ENCODE measurements at regions not wholly inside any gene's neighbourhood (a gene's known extent, or its start where the extent isn't known, plus 50 kb on each side); places are given as distances from the start of the nearest gene placed in this dataset.

- TF ChIP-seq MAFG (tag; conservative IDR thresholded peaks at IDR 0.05), result no peak
- TF ChIP-seq ZBTB17 (CRISPR knock-in tag; IDR thresholded peaks at IDR 0.05), result no peak
These were observed 221.2 kb downstream of the TUSC7 start (continued) for GRCh38 chr3:116930786-116931185.

- Histone ChIP-seq H3K9ac (ENCODE audit: insufficient read depth in 1 of 2, low read depth in 2 of 2, low read length in 2 of 2) (no peak overlapping the region), H2AFZ (ENCODE audit: low read depth, low read length) (no peak overlapping the region), H3K27me3 (ENCODE audit: control insufficient read depth in 2 of 2, insufficient read depth in 2 of 2, low read length in 2 of 2) (no peaks in the 10 kb centered on the region), H3K9me1 (ENCODE audit: control insufficient read depth, insufficient read depth, low read length) (no peaks in the 10 kb centered on the region), H3K4me2 (ENCODE audit: insufficient read depth, low read length) (no peak overlapping the region), H3K27ac (ENCODE audit: extremely low read depth, low read depth, low read length) (no peak overlapping the region), H3K36me3 (ENCODE audit: control insufficient read depth, insufficient read depth, low read length) (no peaks in the 10 kb centered on the region), H4K20me1 (replicated peaks; ENCODE audit: control insufficient read depth, insufficient read depth, low read length) (no peaks in the 10 kb centered on the region), H3K4me1 (replicated peaks in 1 of 2; ENCODE audit: control insufficient read depth in 2 of 2, insufficient read depth in 2 of 2, low read length in 2 of 2) (no peaks in the 10 kb centered on the region), H3K9me3 (replicated peaks; ENCODE audit: control insufficient read depth, insufficient read depth, low read depth, low read length) (no peaks in the 10 kb centered on the region), H3K79me2 (ENCODE audit: control insufficient read depth, insufficient read depth, low read length) (no peaks in the 10 kb centered on the region), H3K4me3 (no peak overlapping the region)
- in situ Hi-C loops (cut with MboI), result no loop called here
- intact Hi-C loops (cut with micrococcal nuclease), result no loop called here
- ATAC-seq (no peak), FAIRE-seq (no peak), DNase-seq (ENCODE audit: extremely low read depth in 1 of 4, low spot score in 3 of 4) (no peak)
- ChIA-PET CTCF (ENCODE audit: low intra/inter-chr PET ratio) (no interaction called here), POLR2A (no interaction called here)
- 0% methylated on average over 2 of the region's 3 CpGs for WGBS (ENCODE audit: insufficient coverage, low coverage, missing lambda C conversion rate)
- no TSS peak for BruUV-seq (replicated peaks)
- TF ChIP-seq DNMT1 (IDR thresholded peaks at IDR 0.05) (no peak), SPI1 (IDR thresholded peaks at IDR 0.05; ENCODE audit: borderline replicate concordance, low read depth, low read length) (no peak), ZNF347 (CRISPR knock-in tag; IDR thresholded peaks at IDR 0.05; ENCODE audit: low read depth) (no peak), ZNF12 (CRISPR knock-in tag; IDR thresholded peaks at IDR 0.05) (no peak), AFF4 (CRISPR knock-in tag; IDR thresholded peaks at IDR 0.05) (no peak), EWSR1 (IDR thresholded peaks at IDR 0.05; ENCODE audit: borderline replicate concordance, low read depth, partially characterized antibody) (no peak)
These were observed 229.5 kb downstream of the TUSC7 start for GRCh38 chr3:116939091-116939490.

Data from K562 (cell line).